Mesodermal cell (in vitro differentiated cells): ENCODE measurements at regions not wholly inside any gene's neighbourhood (a gene's known extent, or its start where the extent isn't known, plus 50 kb on each side); places are given as distances from the start of the nearest gene placed in this dataset.

Experiments
- H3K27ac ChIP-seq: 2 replicates; pipeline ENCODE4 v1.7.0; 2013; ENCODE audit warnings: mild to moderate bottlenecking, low read depth, low read length, moderate library complexity; ENCODE audit not compliant: severe bottlenecking
- H3K36me3 ChIP-seq: 2 replicates; pipeline ENCODE4 v1.7.1; 2013; ENCODE audit warnings: mild to moderate bottlenecking, low read length, moderate library complexity; ENCODE audit not compliant: control insufficient read depth, insufficient read depth
- H3K4me1 ChIP-seq: one replicate; pipeline ENCODE4 v1.7.1; 2013; ENCODE audit warnings: mild to moderate bottlenecking, low read length; ENCODE audit not compliant: insufficient read depth, control insufficient read depth, poor library complexity, severe bottlenecking
- H3K4me3 ChIP-seq: 2 replicates; pipeline ENCODE4 v1.7.0; 2013; ENCODE audit warnings: low read length, control low read depth, mild to moderate bottlenecking; ENCODE audit not compliant: insufficient read depth, poor library complexity, severe bottlenecking; ENCODE audit errors: extremely low read depth
- H3K9me3 ChIP-seq: 2 replicates; pipeline ENCODE4 v1.7.1; 2013; ENCODE audit warnings: mild to moderate bottlenecking, low read length, moderate library complexity; ENCODE audit not compliant: control insufficient read depth
- WGBS, 2 experiments: methylation state at CpG; one replicate each; pipeline ENCODE4 v1.1.5; 2013; ENCODE audit warnings: missing lambda C conversion rate in 2 of 2; ENCODE audit not compliant: insufficient coverage in 2 of 2; 5-methylcytosine and 5-hydroxymethylcytosine counted together

- Histone ChIP-seq H3K27ac (no peak overlapping the region), H3K4me3 (no peak overlapping the region), H3K36me3 (no peaks in the 10 kb centered on the region), H3K4me1 (peaks cover 18% of the 10 kb centered on the region), H3K9me3 (peaks cover 4% of the 10 kb centered on the region)
Measured at GRCh38 chr10:44706745-44707144, 204.4 kb upstream of the TMEM72 start.

- Histone ChIP-seq H3K27ac (no peak overlapping the region), H3K9me3 (no peaks in the 10 kb centered on the region), H3K4me3 (no peak overlapping the region), H3K4me1 (peaks cover 4% of the 10 kb centered on the region), H3K36me3 (no peaks in the 10 kb centered on the region)
- WGBS, 2 experiments = 91 to 100% methylated on average over 4 of the region's 4 CpGs
Measured at GRCh38 chr10:44713307-44713706, 197.8 kb upstream of the TMEM72 start.

GRCh38 chr10:44714451-44714850 lies 196.7 kb upstream of the TMEM72 start:
- H3K36me3 ChIP-seq = no peaks in the 10 kb centered on the region
- H3K4me1 ChIP-seq = peaks cover 4% of the 10 kb centered on the region
- H3K4me3 ChIP-seq = no peak overlapping the region
- H3K27ac ChIP-seq = no peak overlapping the region
- 93 to 100% methylated on average over 2 to 3 of the region's 4 CpGs for WGBS, 2 experiments
- no peaks in the 10 kb centered on the region for H3K9me3 ChIP-seq

GRCh38 chr10:44715136-44715535 lies 196.0 kb upstream of the TMEM72 start:
- H3K4me1 ChIP-seq = peaks cover 4% of the 10 kb centered on the region
- no peak overlapping the region for H3K27ac ChIP-seq
- 93% methylated on average over 5 of the region's 5 CpGs for WGBS, 2 experiments
- H3K36me3 ChIP-seq = no peaks in the 10 kb centered on the region
- no peaks in the 10 kb centered on the region for H3K9me3 ChIP-seq
- no peak overlapping the region for H3K4me3 ChIP-seq

GRCh38 chr10:44716470-44717015 lies 194.6 kb upstream of the TMEM72 start:
- Histone ChIP-seq H3K4me3 (no peak overlapping the region), H3K9me3 (no peaks in the 10 kb centered on the region), H3K27ac (no peak overlapping the region), H3K36me3 (no peaks in the 10 kb centered on the region), H3K4me1 (peaks cover 4% of the 10 kb centered on the region)
- WGBS, 2 experiments = 100% methylated on average over 1 of the region's 4 CpGs; no CpG with 5 or more reads in 1 of the 2 experiments

GRCh38 chr10:44723082-44723481 lies 188.1 kb upstream of the TMEM72 start:
- WGBS, 2 experiments = 95 to 100% methylated on average over 2 of the region's 3 CpGs
- H3K4me3 ChIP-seq = no peak overlapping the region
- H3K36me3 ChIP-seq = no peaks in the 10 kb centered on the region
- peaks cover 4% of the 10 kb centered on the region for H3K9me3 ChIP-seq
- H3K4me1 ChIP-seq = peaks cover 17% of the 10 kb centered on the region
- H3K27ac ChIP-seq = no peak overlapping the region

GRCh38 chr10:44723619-44724325 lies 187.4 kb upstream of the TMEM72 start:
- no peak overlapping the region for H3K4me3 ChIP-seq
- H3K36me3 ChIP-seq = no peaks in the 10 kb centered on the region
- H3K9me3 ChIP-seq = peaks cover 4% of the 10 kb centered on the region
- H3K4me1 ChIP-seq = peaks cover 17% of the 10 kb centered on the region
- 87 to 90% methylated on average over 2 to 5 of the region's 7 CpGs for WGBS, 2 experiments
- no peak overlapping the region for H3K27ac ChIP-seq

- WGBS, 2 experiments = 93 to 95% methylated on average over 3 to 4 of the region's 6 CpGs
- Histone ChIP-seq H3K36me3 (no peaks in the 10 kb centered on the region), H3K27ac (peak overlapping the region; percentile 48), H3K9me3 (peaks cover 4% of the 10 kb centered on the region), H3K4me1 (peaks cover 17% of the 10 kb centered on the region), H3K4me3 (no peak overlapping the region)
Measured at GRCh38 chr10:44724415-44725174, 186.5 kb upstream of the TMEM72 start.

- Histone ChIP-seq H3K27ac (no peak overlapping the region), H3K9me3 (peaks cover 4% of the 10 kb centered on the region), H3K4me3 (no peak overlapping the region), H3K36me3 (no peaks in the 10 kb centered on the region), H3K4me1 (peaks cover 17% of the 10 kb centered on the region)
- WGBS, 2 experiments = no CpG with 5 or more reads among the region's 2 CpGs
Measured at GRCh38 chr10:44725404-44725803, 185.7 kb upstream of the TMEM72 start.

GRCh38 chr10:44731283-44731682 lies 179.9 kb upstream of the TMEM72 start:
- no peaks in the 10 kb centered on the region for H3K4me1 ChIP-seq
- H3K4me3 ChIP-seq = no peak overlapping the region
- no peak overlapping the region for H3K27ac ChIP-seq
- no peaks in the 10 kb centered on the region for H3K36me3 ChIP-seq
- WGBS, 2 experiments = 57 to 88% methylated on average over 1 of the region's 2 CpGs
- no peaks in the 10 kb centered on the region for H3K9me3 ChIP-seq
